Fibroblast of skin of right quadriceps (primary cell): ENCODE measurements at regions not wholly inside any gene's neighbourhood (a gene's known extent, or its start where the extent isn't known, plus 50 kb on each side); places are given as distances from the start of the nearest gene placed in this dataset.
"Not testable (repeated sequence)": the region's sequence is repeated elsewhere in the genome, so short reads cannot be mapped to it uniquely, and the experiment has no call there.

Experiments used
- DNase-seq: peaks from one replicate; pipeline ENCODE4 v3.0.0-alpha.2; 2013

- no peak for DNase-seq
Measured at GRCh38 chr2:34892766-34893165, 1293.7 kb upstream of the FAM98A start.

- DNase-seq: no peak
Measured at GRCh38 chr2:34892256-34892655, 1293.2 kb upstream of the FAM98A start.

GRCh38 chr2:34875091-34875745 lies 1276.1 kb upstream of the FAM98A start:
- DNase-seq: no peak

GRCh38 chr2:34853646-34854045 lies 1254.5 kb upstream of the FAM98A start:
- no peak for DNase-seq

GRCh38 chr2:34851804-34852203 lies 1252.7 kb upstream of the FAM98A start:
- no peak for DNase-seq

GRCh38 chr2:34849827-34850226 lies 1250.7 kb upstream of the FAM98A start:
- no peak for DNase-seq

- no peak for DNase-seq
Measured at GRCh38 chr2:34848691-34849090, 1249.6 kb upstream of the FAM98A start.

GRCh38 chr2:34848132-34848531 lies 1249.0 kb upstream of the FAM98A start:
- DNase-seq: no peak

GRCh38 chr2:34844629-34845028 lies 1245.5 kb upstream of the FAM98A start:
- no peak for DNase-seq

- DNase-seq: no peak
Measured at GRCh38 chr2:34838408-34838807, 1239.3 kb upstream of the FAM98A start.

- no peak for DNase-seq
Measured at GRCh38 chr2:34836361-34836760, 1237.3 kb upstream of the FAM98A start.

- no peak for DNase-seq
Measured at GRCh38 chr2:34831096-34831495, 1232.0 kb upstream of the FAM98A start.

- DNase-seq: no peak
Measured at GRCh38 chr2:34828481-34828880, 1229.4 kb upstream of the FAM98A start.

GRCh38 chr2:34827398-34827797 lies 1228.3 kb upstream of the FAM98A start:
- no peak for DNase-seq

- DNase-seq: no peak
Measured at GRCh38 chr2:34825686-34826085, 1226.6 kb upstream of the FAM98A start.

GRCh38 chr2:34822616-34823015 lies 1223.5 kb upstream of the FAM98A start:
- no peak for DNase-seq

GRCh38 chr2:34815052-34815741 lies 1216.1 kb upstream of the FAM98A start:
- DNase-seq: no peak

GRCh38 chr2:34810456-34810855 lies 1211.4 kb upstream of the FAM98A start:
- no peak for DNase-seq

GRCh38 chr2:34808426-34808825 lies 1209.3 kb upstream of the FAM98A start:
- DNase-seq: no peak

GRCh38 chr2:34806891-34807290 lies 1207.8 kb upstream of the FAM98A start:
- no peak for DNase-seq

GRCh38 chr2:34806396-34806795 lies 1207.3 kb upstream of the FAM98A start:
- DNase-seq: no peak

- DNase-seq: no peak
Measured at GRCh38 chr2:34799556-34799955, 1200.5 kb upstream of the FAM98A start.

GRCh38 chr2:34795586-34795985 lies 1196.5 kb upstream of the FAM98A start:
- DNase-seq: not testable (repeated sequence)

GRCh38 chr2:34789169-34789568 lies 1190.1 kb upstream of the FAM98A start:
- DNase-seq: no peak

GRCh38 chr2:34787341-34787740 lies 1188.2 kb upstream of the FAM98A start:
- DNase-seq: no peak
